ENCODE measurements at regions not wholly inside any gene's neighbourhood (a gene's known extent, or its start where the extent isn't known, plus 50 kb on each side); places are given as distances from the start of the nearest gene placed in this dataset.

DNA sequence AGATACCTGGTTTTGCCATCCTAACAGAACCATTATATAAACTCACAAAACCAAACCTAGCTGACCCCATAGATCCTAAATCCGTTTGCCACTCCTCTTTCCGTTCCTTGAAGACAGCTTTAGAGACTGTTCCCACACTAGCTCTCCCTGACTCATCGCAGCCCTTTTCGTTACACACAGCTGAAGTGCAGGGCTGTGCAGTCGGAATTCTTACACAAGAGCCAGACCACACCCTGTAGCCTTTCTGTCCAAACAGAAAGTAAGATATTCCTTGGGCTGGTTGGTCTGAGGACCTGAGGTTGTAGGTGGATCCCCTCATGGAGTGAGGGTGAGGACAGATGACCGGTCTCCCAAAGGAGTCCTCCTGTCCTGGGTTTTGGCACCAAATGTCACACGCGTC lies 56.7 kb upstream of the NAA35 start:
- no peak for DNase-seq

DNA sequence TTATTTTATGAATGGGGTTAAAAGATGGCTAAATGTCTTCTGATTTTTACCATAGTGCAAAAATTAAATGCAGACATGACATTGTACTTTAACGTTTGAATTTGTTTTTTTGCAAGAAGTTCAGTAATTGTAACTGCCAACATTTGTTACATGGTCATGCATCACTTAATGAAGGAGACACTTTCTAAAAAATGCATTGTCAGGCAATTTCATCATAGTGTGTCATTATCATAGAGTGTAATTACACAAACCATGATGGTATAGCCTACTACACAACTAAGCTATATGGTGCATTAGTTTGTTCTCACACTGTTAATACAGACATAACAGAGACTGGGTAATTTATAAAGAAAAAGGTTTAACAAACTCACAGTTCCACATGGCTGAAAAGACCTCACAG lies 50.0 kb upstream of the NAA35 start:
- no peak for DNase-seq
